ENCODE measurements at regions not wholly inside any gene's neighbourhood (a gene's known extent, or its start where the extent isn't known, plus 50 kb on each side); places are given as distances from the start of the nearest gene placed in this dataset.
"Not testable (repeated sequence)": the region's sequence is repeated elsewhere in the genome, so short reads cannot be mapped to it uniquely, and the experiment has no call there.

- no peak for DNase-seq
Measured at GRCh38 chr15:98280284-98280975, 319.9 kb downstream of the ARRDC4 start.

GRCh38 chr15:98281130-98281529 lies 320.6 kb downstream of the ARRDC4 start:
- no peak for DNase-seq

- no peak for DNase-seq
Measured at GRCh38 chr15:98282656-98283332, 322.3 kb downstream of the ARRDC4 start.

GRCh38 chr15:98286200-98286599 lies 325.7 kb downstream of the ARRDC4 start:
- no peak for DNase-seq

GRCh38 chr15:98286831-98287230 lies 326.3 kb downstream of the ARRDC4 start:
- DNase-seq, result no peak

GRCh38 chr15:98288091-98288590 lies 327.6 kb downstream of the ARRDC4 start:
- no peak for DNase-seq

GRCh38 chr15:98289747-98290146 lies 329.2 kb downstream of the ARRDC4 start:
- DNase-seq, result no peak

GRCh38 chr15:98292442-98293240 lies 332.1 kb downstream of the ARRDC4 start:
- DNase-seq, result no peak

- no peak for DNase-seq
Measured at GRCh38 chr15:98294126-98294525, 333.6 kb downstream of the ARRDC4 start.

GRCh38 chr15:98295101-98295759 lies 334.7 kb downstream of the ARRDC4 start:
- DNase-seq, result not testable (repeated sequence)

GRCh38 chr15:98296653-98297052 lies 336.1 kb downstream of the ARRDC4 start:
- DNase-seq, result no peak

GRCh38 chr15:98304371-98304770 lies 343.9 kb downstream of the ARRDC4 start:
- DNase-seq, result no peak

GRCh38 chr15:98308117-98308516 lies 340.2 kb upstream of the IGF1R start:
- DNase-seq, result no peak

GRCh38 chr15:98311566-98312188 lies 336.7 kb upstream of the IGF1R start:
- DNase-seq, result peak; percentile 52

GRCh38 chr15:98312913-98313312 lies 335.4 kb upstream of the IGF1R start:
- DNase-seq, result no peak

GRCh38 chr15:98315971-98316370 lies 332.4 kb upstream of the IGF1R start:
- DNase-seq, result no peak

GRCh38 chr15:98321896-98322295 lies 326.4 kb upstream of the IGF1R start:
- DNase-seq, result no peak

GRCh38 chr15:98322581-98322980 lies 325.8 kb upstream of the IGF1R start:
- DNase-seq, result no peak

GRCh38 chr15:98324341-98324970 lies 323.9 kb upstream of the IGF1R start:
- no peak for DNase-seq

GRCh38 chr15:98326804-98327203 lies 321.5 kb upstream of the IGF1R start:
- DNase-seq, result no peak

GRCh38 chr15:98330258-98330657 lies 318.1 kb upstream of the IGF1R start:
- DNase-seq, result no peak
